ENCODE measurements at regions not wholly inside any gene's neighbourhood (a gene's known extent, or its start where the extent isn't known, plus 50 kb on each side); places are given as distances from the start of the nearest gene placed in this dataset.
"Not testable (repeated sequence)": the region's sequence is repeated elsewhere in the genome, so short reads cannot be mapped to it uniquely, and the experiment has no call there.

- Histone ChIP-seq H3K4me1 (peaks cover 5% of the 10 kb centered on the region; the same call in 1 of the 2 replicates), H3K27ac (no peak overlapping the region), H3K9me3 (replicated peaks) (no peaks in the 10 kb centered on the region)
Measured at GRCh38 chr21:16088056-16088455, 358.3 kb downstream of the USP25 start.

GRCh38 chr21:16095005-16095404 lies 365.2 kb downstream of the USP25 start:
- DNase-seq: no peak
- Histone ChIP-seq H3K9me3 (replicated peaks) (no peaks in the 10 kb centered on the region), H3K36me3 (no peaks in the 10 kb centered on the region), H3K27me3 (no peaks in the 10 kb centered on the region), H3K4me3 (no peak overlapping the region), H3K27ac (no peak overlapping the region), H3K4me1 (no peaks in the 10 kb centered on the region)

More at GRCh38 chr21:16088056-16088455, 358.3 kb downstream of the USP25 start:
- no peak for DNase-seq
- Histone ChIP-seq H3K36me3 (no peaks in the 10 kb centered on the region), H3K4me3 (no peak overlapping the region), H3K27me3 (no peaks in the 10 kb centered on the region)

GRCh38 chr21:16096988-16097387 lies 367.2 kb downstream of the USP25 start:
- H3K36me3 ChIP-seq: no peaks in the 10 kb centered on the region
- H3K4me3 ChIP-seq: no peak overlapping the region
- H3K9me3 ChIP-seq (replicated peaks): no peaks in the 10 kb centered on the region
- no peak for DNase-seq
- no peaks in the 10 kb centered on the region for H3K4me1 ChIP-seq
- H3K27ac ChIP-seq: no peak overlapping the region
- H3K27me3 ChIP-seq: no peaks in the 10 kb centered on the region

DNA sequence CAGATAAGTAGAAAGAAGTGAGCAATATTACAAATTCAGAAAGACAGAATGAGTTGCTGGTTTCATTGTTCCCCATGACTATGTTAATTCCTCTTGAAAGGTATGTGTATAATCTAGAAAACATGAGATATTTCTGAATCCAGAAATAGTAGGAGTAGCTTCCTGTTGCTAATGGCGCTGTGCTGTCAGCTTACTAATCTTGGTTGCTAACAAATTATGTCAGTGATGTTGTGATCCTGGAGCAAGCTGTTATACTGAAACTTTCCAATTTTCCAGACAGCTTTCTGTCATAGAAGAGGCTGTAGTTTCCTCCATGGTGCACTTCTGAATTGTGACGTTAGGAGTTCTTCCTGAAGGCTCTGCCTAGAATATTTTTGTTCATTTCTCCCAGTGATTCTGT lies 372.3 kb downstream of the USP25 start:
- no peak overlapping the region for H3K27ac ChIP-seq
- no peak for DNase-seq
- H3K4me3 ChIP-seq: no peak overlapping the region
- no peaks in the 10 kb centered on the region for H3K9me3 ChIP-seq (replicated peaks)
- H3K27me3 ChIP-seq: no peaks in the 10 kb centered on the region
- no peaks in the 10 kb centered on the region for H3K4me1 ChIP-seq
- no peaks in the 10 kb centered on the region for H3K36me3 ChIP-seq

DNA sequence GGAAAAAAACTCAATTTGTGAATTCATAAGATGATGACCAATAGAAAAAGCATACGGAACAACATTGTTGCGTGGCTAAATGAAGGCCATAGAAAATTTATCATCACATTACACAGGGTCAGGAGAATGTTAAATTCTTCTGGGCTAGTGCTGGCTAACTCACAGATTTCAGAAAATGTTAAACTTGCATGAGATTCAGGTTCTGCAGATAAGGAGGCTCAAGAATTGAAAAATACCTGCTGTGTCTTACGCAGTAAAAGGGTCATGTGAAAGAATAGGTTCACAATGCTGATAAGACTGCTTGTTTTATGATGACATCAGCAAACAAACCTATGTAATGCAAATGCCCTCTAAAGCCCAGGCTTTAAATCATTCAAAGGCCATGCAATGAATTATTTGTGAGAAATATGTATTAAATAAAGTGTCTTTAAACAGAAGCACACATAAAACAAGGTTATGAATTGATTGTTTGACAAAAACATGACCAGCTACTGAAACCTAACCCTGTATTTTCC lies 378.8 kb downstream of the USP25 start:
- DNase-seq: no peak
- Histone ChIP-seq H3K4me3 (no peak overlapping the region), H3K9me3 (replicated peaks) (no peaks in the 10 kb centered on the region), H3K4me1 (no peaks in the 10 kb centered on the region), H3K27ac (no peak overlapping the region), H3K36me3 (no peaks in the 10 kb centered on the region), H3K27me3 (no peaks in the 10 kb centered on the region)

DNA sequence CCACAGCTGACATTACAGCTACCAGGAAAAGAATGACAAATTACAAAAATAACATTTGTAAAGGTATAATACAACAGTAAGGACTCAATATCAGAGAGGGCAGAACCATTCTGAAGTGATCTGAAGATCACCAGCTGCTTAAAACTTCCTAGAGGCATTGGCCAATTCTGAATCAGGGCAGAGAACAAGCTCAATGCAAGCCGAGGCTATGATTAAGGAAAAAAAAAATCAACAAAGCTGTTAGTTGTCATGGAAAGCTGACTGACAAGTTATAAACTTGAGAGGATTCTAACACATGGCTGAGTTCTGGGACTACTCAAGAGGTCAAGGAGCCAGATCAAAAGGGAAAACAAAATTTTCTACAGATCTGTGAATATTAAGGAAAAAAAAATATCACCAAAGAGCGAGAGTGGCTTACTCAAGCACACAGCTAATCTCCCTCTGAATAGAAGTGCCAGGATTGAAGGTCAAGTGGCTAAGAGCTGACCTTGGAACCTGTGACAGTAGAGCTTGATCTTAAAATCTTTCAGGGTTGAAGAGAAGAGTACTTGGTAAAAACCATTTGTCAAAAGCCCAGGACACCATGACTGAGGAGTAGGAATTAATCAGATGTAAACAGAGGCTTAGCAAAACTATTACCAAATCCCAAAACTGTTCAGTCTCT lies 383.4 kb downstream of the USP25 start:
- peaks cover 3% of the 10 kb centered on the region; the same call in 1 of the 2 replicates for H3K4me1 ChIP-seq
- no peaks in the 10 kb centered on the region for H3K36me3 ChIP-seq
- H3K4me3 ChIP-seq: no peak overlapping the region
- DNase-seq: no peak
- H3K27ac ChIP-seq: no peak overlapping the region
- no peaks in the 10 kb centered on the region for H3K9me3 ChIP-seq (replicated peaks)
- no peaks in the 10 kb centered on the region for H3K27me3 ChIP-seq

DNA sequence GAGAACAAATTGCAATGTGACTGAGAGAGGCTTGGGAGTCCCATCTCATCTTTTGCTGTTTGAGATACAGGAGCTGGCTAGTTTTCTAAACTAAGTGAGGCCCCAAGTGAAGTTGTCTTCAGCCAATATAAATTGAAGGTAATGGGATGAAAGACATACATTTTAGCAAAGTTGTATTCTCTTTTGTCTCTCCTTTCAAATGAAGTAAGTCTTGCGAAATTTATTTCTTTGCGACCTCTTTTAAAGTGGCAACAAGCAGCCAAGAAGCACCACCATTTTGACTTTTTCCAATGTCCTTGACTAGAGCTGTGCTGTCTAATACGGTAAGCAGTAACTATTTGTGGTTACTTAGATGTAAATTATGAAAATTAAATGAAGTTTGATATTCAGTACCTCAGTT lies 385.7 kb downstream of the USP25 start:
- peaks cover 3% of the 10 kb centered on the region; the same call in 1 of the 2 replicates for H3K4me1 ChIP-seq
- no peaks in the 10 kb centered on the region for H3K9me3 ChIP-seq (replicated peaks)
- no peak for DNase-seq
- H3K36me3 ChIP-seq: no peaks in the 10 kb centered on the region
- no peak overlapping the region for H3K4me3 ChIP-seq
- H3K27me3 ChIP-seq: no peaks in the 10 kb centered on the region
- no peak overlapping the region for H3K27ac ChIP-seq

- Histone ChIP-seq H3K9me3 (replicated peaks) (no peaks in the 10 kb centered on the region), H3K27me3 (no peaks in the 10 kb centered on the region), H3K36me3 (no peaks in the 10 kb centered on the region), H3K27ac (no peak overlapping the region), H3K4me3 (no peak overlapping the region), H3K4me1 (peaks cover 3% of the 10 kb centered on the region; the same call in 1 of the 2 replicates)
- DNase-seq: no peak
Measured at GRCh38 chr21:16116069-16116468, 386.3 kb downstream of the USP25 start.

GRCh38 chr21:16116798-16117197 lies 387.0 kb downstream of the USP25 start:
- Histone ChIP-seq H3K9me3 (replicated peaks) (no peaks in the 10 kb centered on the region), H3K27me3 (no peaks in the 10 kb centered on the region), H3K4me3 (no peak overlapping the region), H3K36me3 (no peaks in the 10 kb centered on the region), H3K27ac (no peak overlapping the region), H3K4me1 (peaks cover 3% of the 10 kb centered on the region; the same call in 1 of the 2 replicates)
- no peak for DNase-seq

DNA sequence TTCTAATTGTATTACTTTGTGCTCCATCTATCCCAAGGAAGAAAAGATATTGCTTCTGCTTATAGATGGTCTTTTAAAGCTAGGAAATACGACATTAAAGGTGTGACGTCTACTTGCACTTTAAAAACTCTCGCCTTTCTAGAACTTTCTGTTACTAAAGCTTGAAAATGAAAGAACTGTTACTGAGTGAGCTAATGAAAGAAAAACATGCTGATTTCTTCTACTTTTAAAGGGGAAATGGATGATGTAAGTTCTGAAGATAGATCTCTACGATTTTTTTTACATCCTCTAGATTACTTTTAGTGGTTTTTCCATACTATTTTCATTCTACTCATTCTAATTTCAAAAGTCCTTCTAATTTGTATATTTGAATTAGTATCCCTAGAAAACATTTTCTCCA lies 387.5 kb downstream of the USP25 start:
- no peak for DNase-seq
- Histone ChIP-seq H3K27ac (no peak overlapping the region), H3K9me3 (replicated peaks) (no peaks in the 10 kb centered on the region), H3K27me3 (no peaks in the 10 kb centered on the region), H3K4me1 (peaks cover 3% of the 10 kb centered on the region; the same call in 1 of the 2 replicates), H3K4me3 (no peak overlapping the region), H3K36me3 (no peaks in the 10 kb centered on the region)

DNA sequence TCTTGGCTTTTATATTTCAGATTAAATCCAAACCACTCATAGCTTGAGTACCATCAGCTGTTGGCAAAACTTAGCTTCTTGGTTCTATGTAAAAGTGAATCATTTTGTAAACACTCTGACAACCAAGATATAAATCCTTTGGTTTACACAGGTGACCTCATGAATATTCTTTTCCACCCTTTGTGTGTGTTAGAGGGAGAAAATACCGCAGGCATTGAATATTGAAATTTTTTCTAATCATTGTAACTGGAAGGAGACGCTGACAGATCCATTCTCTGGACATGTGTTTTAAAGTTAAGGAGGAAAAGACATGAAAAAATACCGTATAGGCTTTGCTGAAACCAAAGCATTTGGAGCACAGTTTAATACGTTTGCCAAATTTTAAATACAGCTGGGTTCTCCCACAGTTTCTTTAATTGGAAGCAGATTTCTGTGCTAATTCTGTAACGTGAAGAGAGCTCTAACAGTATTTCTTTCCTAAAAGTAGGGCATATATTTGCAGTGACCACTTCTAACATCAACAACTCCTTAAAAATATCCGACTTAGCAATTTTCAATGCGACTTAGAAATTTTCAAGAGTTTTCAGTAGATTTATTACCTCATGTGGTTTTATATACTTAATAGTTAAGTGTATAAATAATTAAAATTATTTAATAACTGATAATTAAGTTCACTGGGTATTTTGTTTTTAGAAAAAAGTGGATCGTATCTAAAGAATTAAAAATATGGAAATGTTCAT lies 388.2 kb downstream of the USP25 start:
- H3K4me3 ChIP-seq: no peak overlapping the region
- H3K4me1 ChIP-seq: peaks cover 3% of the 10 kb centered on the region; the same call in 1 of the 2 replicates
- no peaks in the 10 kb centered on the region for H3K9me3 ChIP-seq (replicated peaks)
- no peaks in the 10 kb centered on the region for H3K27me3 ChIP-seq
- no peak overlapping the region for H3K27ac ChIP-seq
- peak in 1 of 2 experiments; percentile 7 for DNase-seq
- H3K36me3 ChIP-seq: no peaks in the 10 kb centered on the region

GRCh38 chr21:16124378-16125138 lies 394.8 kb downstream of the USP25 start:
- H3K4me1 ChIP-seq: no peaks in the 10 kb centered on the region
- H3K9me3 ChIP-seq (replicated peaks): no peaks in the 10 kb centered on the region
- no peak for DNase-seq
- H3K27ac ChIP-seq: no peak overlapping the region
- H3K27me3 ChIP-seq: no peaks in the 10 kb centered on the region
- no peak overlapping the region for H3K4me3 ChIP-seq
- no peaks in the 10 kb centered on the region for H3K36me3 ChIP-seq

DNA sequence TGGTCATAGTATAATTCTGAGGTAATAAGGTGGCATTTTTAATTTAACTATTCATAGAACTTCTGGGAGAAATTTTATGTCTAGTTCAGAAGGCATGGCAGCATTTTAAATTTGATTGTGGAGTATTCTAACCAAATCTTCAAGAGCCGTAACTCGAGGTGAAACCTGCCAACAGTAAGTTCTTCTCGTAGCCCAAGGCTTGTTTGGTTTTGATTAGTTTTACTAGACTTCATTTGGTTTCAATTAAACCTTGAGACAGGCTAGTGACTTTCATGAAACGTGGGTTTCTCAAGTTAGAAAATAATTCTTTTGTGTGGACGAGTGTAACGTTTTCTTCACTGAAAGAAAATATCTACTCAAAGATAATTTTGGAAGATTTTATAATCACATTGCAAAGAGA lies 395.5 kb downstream of the USP25 start:
- no peaks in the 10 kb centered on the region for H3K4me1 ChIP-seq
- no peaks in the 10 kb centered on the region for H3K9me3 ChIP-seq (replicated peaks)
- H3K36me3 ChIP-seq: no peaks in the 10 kb centered on the region
- no peak overlapping the region for H3K27ac ChIP-seq
- DNase-seq: no peak
- H3K4me3 ChIP-seq: no peak overlapping the region
- H3K27me3 ChIP-seq: no peaks in the 10 kb centered on the region

- not testable (repeated sequence) for H3K9me3 ChIP-seq (replicated peaks); H3K27me3 ChIP-seq; H3K4me1 ChIP-seq; H3K4me3 ChIP-seq; H3K27ac ChIP-seq; H3K36me3 ChIP-seq; DNase-seq
Measured at GRCh38 chr21:16132453-16132852, 402.7 kb downstream of the USP25 start.

- Histone ChIP-seq H3K27me3 (no peaks in the 10 kb centered on the region; the same call in 1 of the 2 replicates), H3K36me3 (no peaks in the 10 kb centered on the region), H3K4me3 (no peak overlapping the region), H3K4me1 (no peaks in the 10 kb centered on the region), H3K27ac (no peak overlapping the region), H3K9me3 (replicated peaks) (0 out of 2 replicates have a peak, but pooled peaks cover 3% of the 10 kb centered on the region)
- no peak for DNase-seq
Measured at GRCh38 chr21:16133248-16133647, 403.5 kb downstream of the USP25 start.
